WTC11 (cell line): ENCODE measurements at regions not wholly inside any gene's neighbourhood (a gene's known extent, or its start where the extent isn't known, plus 50 kb on each side); places are given as distances from the start of the nearest gene placed in this dataset.

ENCODE experiments used
- GABPB1 ChIP-seq: sonication (generic); formaldehyde crosslinking; IDR thresholded peaks from 2 replicates; pipeline ENCODE4 v1.8.1; 2023; ENCODE audit warnings: mild to moderate bottlenecking, missing genetic modification reagents
- NFE2L1 ChIP-seq: sonication (generic); formaldehyde crosslinking; IDR thresholded peaks from 2 replicates; pipeline ENCODE4 v1.8.1; 2023; ENCODE audit warnings: missing genetic modification reagents
- NR3C1 ChIP-seq: sonication (generic); formaldehyde crosslinking; conservative IDR thresholded peaks from 2 replicates; pipeline ENCODE4 v1.8.1; 2023; ENCODE audit warnings: low read depth, mild to moderate bottlenecking, missing genetic modification reagents
- ZNF219 ChIP-seq: sonication (generic); formaldehyde crosslinking; IDR thresholded peaks from 2 replicates; pipeline ENCODE4 v1.8.0; 2023; ENCODE audit warnings: missing genetic modification reagents, mild to moderate bottlenecking, borderline replicate concordance
- TF ChIP-seq, protein P1 (sequence below): sonication (generic); formaldehyde crosslinking; IDR thresholded peaks from 2 replicates; pipeline ENCODE4 v1.8.1; 2023; ENCODE audit warnings: mild to moderate bottlenecking, missing genetic modification reagents, moderate library complexity
- TF ChIP-seq, protein P2 (sequence below): sonication (generic); formaldehyde crosslinking; IDR thresholded peaks from 2 replicates; pipeline ENCODE4 v1.8.1; 2022; ENCODE audit warnings: low read depth, missing genetic modification reagents, borderline replicate concordance
- TF ChIP-seq, protein P3 (sequence below): sonication (generic); formaldehyde crosslinking; IDR thresholded peaks from 2 replicates; pipeline ENCODE4 v1.8.0; 2022; ENCODE audit warnings: mild to moderate bottlenecking, missing genetic modification reagents
- TF ChIP-seq, protein P4 (sequence below): fragments of 200-600 bp; IDR thresholded peaks from 2 replicates; pipeline ENCODE4 v1.8.0; 2022; ENCODE audit warnings: antibody characterized with exemption

DNA sequence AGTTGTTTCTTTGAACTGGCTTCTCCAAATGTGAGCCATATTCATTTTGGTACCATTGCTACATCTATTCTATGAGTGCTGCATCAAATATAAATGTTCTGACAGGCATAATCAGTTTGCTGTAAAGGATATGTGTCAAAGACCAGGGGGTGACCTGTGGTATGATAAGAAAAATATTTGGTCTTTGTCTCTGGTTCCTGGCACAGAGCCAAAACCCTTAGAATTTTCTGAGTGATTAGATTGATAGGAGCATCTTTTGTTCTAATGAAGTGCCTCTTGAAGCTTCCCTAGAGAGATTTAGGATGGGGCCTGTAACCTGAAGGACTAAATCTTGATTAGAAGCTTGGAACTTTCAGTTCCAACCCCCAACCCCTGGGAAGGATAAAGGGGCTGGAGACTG is 256.3 kb downstream of the NNT start:
- TF ChIP-seq, protein P1, sequence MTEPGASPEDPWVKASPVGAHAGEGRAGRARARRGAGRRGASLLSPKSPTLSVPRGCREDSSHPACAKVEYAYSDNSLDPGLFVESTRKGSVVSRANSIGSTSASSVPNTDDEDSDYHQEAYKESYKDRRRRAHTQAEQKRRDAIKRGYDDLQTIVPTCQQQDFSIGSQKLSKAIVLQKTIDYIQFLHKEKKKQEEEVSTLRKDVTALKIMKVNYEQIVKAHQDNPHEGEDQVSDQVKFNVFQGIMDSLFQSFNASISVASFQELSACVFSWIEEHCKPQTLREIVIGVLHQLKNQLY (CRISPR knock-in tag), result no peak
- TF ChIP-seq ZNF219 (CRISPR knock-in tag), result no peak
- TF ChIP-seq NR3C1 (CRISPR knock-in tag), result no peak
- TF ChIP-seq, protein P2, sequence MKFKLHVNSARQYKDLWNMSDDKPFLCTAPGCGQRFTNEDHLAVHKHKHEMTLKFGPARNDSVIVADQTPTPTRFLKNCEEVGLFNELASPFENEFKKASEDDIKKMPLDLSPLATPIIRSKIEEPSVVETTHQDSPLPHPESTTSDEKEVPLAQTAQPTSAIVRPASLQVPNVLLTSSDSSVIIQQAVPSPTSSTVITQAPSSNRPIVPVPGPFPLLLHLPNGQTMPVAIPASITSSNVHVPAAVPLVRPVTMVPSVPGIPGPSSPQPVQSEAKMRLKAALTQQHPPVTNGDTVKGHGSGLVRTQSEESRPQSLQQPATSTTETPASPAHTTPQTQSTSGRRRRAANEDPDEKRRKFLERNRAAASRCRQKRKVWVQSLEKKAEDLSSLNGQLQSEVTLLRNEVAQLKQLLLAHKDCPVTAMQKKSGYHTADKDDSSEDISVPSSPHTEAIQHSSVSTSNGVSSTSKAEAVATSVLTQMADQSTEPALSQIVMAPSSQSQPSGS (CRISPR knock-in tag), result no peak
- no peak for TF ChIP-seq GABPB1 (CRISPR knock-in tag)
- TF ChIP-seq NFE2L1 (CRISPR knock-in tag), result no peak
- TF ChIP-seq, protein P3, sequence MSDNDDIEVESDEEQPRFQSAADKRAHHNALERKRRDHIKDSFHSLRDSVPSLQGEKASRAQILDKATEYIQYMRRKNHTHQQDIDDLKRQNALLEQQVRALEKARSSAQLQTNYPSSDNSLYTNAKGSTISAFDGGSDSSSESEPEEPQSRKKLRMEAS (CRISPR knock-in tag), result no peak
- TF ChIP-seq, protein P4, sequence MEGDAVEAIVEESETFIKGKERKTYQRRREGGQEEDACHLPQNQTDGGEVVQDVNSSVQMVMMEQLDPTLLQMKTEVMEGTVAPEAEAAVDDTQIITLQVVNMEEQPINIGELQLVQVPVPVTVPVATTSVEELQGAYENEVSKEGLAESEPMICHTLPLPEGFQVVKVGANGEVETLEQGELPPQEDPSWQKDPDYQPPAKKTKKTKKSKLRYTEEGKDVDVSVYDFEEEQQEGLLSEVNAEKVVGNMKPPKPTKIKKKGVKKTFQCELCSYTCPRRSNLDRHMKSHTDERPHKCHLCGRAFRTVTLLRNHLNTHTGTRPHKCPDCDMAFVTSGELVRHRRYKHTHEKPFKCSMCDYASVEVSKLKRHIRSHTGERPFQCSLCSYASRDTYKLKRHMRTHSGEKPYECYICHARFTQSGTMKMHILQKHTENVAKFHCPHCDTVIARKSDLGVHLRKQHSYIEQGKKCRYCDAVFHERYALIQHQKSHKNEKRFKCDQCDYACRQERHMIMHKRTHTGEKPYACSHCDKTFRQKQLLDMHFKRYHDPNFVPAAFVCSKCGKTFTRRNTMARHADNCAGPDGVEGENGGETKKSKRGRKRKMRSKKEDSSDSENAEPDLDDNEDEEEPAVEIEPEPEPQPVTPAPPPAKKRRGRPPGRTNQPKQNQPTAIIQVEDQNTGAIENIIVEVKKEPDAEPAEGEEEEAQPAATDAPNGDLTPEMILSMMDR, result no peak
